OCI-LY1 (cell line): ENCODE measurements at regions not wholly inside any gene's neighbourhood (a gene's known extent, or its start where the extent isn't known, plus 50 kb on each side); places are given as distances from the start of the nearest gene placed in this dataset.

Experiments used
- H2AFZ ChIP-seq: fragments of 200-600 bp; sonication (generic), shearing (Covaris generic); 2 replicates; pipeline ENCODE4 v1.6.0; 2014; ENCODE audit warnings: antibody characterized with exemption, mild to moderate bottlenecking, low read length
- H3F3A ChIP-seq: fragments of 200-600 bp; sonication (generic), shearing (Covaris generic); 2 replicates; pipeline ENCODE4 v1.6.0; 2014; ENCODE audit warnings: mild to moderate bottlenecking, antibody characterized with exemption, low read length, moderate library complexity; ENCODE audit not compliant: insufficient read depth
- H3K27ac ChIP-seq: fragments of 200-600 bp; sonication (generic); 2 replicates; pipeline ENCODE4 v1.5.1; 2014; ENCODE audit warnings: low read length, mixed run types, mild to moderate bottlenecking, low read depth; ENCODE audit not compliant: poor library complexity, severe bottlenecking
- H3K27me3 ChIP-seq: fragments of 200-600 bp; sonication (generic); 2 replicates; pipeline ENCODE4 v1.6.0; 2014; ENCODE audit warnings: antibody characterized with exemption, mild to moderate bottlenecking, low read length, moderate library complexity; ENCODE audit not compliant: insufficient read depth
- H3K36me3 ChIP-seq: fragments of 200-600 bp; sonication (generic); 2 replicates; pipeline ENCODE4 v1.6.1; 2014; ENCODE audit warnings: mild to moderate bottlenecking, antibody characterized with exemption, low read length, moderate library complexity, mixed read lengths; ENCODE audit not compliant: insufficient read depth
- H3K4me1 ChIP-seq: fragments of 200-600 bp; sonication (generic); 2 replicates; pipeline ENCODE4 v1.5.1; 2014; ENCODE audit warnings: mild to moderate bottlenecking, low read length, moderate library complexity; ENCODE audit not compliant: insufficient read depth, severe bottlenecking
- H3K4me2 ChIP-seq: fragments of 200-600 bp; sonication (generic), shearing (Covaris generic); 2 replicates; pipeline ENCODE4 v1.6.1; 2014; ENCODE audit warnings: low read length
- H3K4me3 ChIP-seq: fragments of 200-600 bp; sonication (generic); 2 replicates; pipeline ENCODE4 v1.5.1; 2014; ENCODE audit warnings: low read length, low read depth, mild to moderate bottlenecking, mixed read lengths; ENCODE audit not compliant: poor library complexity, severe bottlenecking
- H3K79me2 ChIP-seq: fragments of 200-600 bp; shearing (Covaris generic); 2 replicates; pipeline ENCODE4 v1.6.1; 2016; ENCODE audit warnings: mixed run types, low read length, mixed read lengths; ENCODE audit not compliant: insufficient read depth
- H3K9ac ChIP-seq: fragments of 200-600 bp; sonication (generic), shearing (Covaris generic); 2 replicates; pipeline ENCODE4 v1.6.1; 2014; ENCODE audit warnings: mild to moderate bottlenecking, low read length, mixed read lengths
- H3K9me2 ChIP-seq: fragments of 200-600 bp; sonication (generic), shearing (Covaris generic); 2 replicates; pipeline ENCODE4 v1.6.1; 2014; ENCODE audit warnings: low read depth, mild to moderate bottlenecking, low read length, mixed read lengths
- H3K9me3 ChIP-seq: fragments of 200-600 bp; shearing (Covaris generic); 2 replicates; pipeline ENCODE4 v1.6.1; 2014; ENCODE audit warnings: low read length, mixed read lengths
- H4K20me1 ChIP-seq: fragments of 200-600 bp; sonication (generic), shearing (Covaris generic); 2 replicates; pipeline ENCODE4 v1.6.0; 2016; ENCODE audit warnings: mild to moderate bottlenecking, low read length; ENCODE audit not compliant: insufficient read depth
- EZH2 ChIP-seq: fragments of 200-600 bp; sonication (generic), shearing (Covaris generic); IDR thresholded peaks from 2 replicates; pipeline ENCODE4 v1.8.0; 2017; ENCODE audit warnings: borderline replicate concordance, mixed run types, mild to moderate bottlenecking, antibody characterized with exemption, low read length, moderate library complexity, mixed read lengths
- TF ChIP-seq, protein P1 (sequence below): fragments of 200-600 bp; sonication (generic), shearing (Covaris generic); IDR thresholded peaks from 2 replicates; pipeline ENCODE4 v1.5.1; 2017; ENCODE audit warnings: mild to moderate bottlenecking, antibody characterized with exemption, low read length, moderate library complexity, mixed read lengths

GRCh38 chr1:29519108-29519787, 282.9 kb downstream of the PTPRU start:
- no peaks in the 10 kb centered on the region for H3K4me1 ChIP-seq
- H3K9me3 ChIP-seq: no peaks in the 10 kb centered on the region
- H3K4me3 ChIP-seq: no peak overlapping the region
- no peaks in the 10 kb centered on the region for H3F3A ChIP-seq
- no peaks in the 10 kb centered on the region for H3K79me2 ChIP-seq
- no peaks in the 10 kb centered on the region for H3K27me3 ChIP-seq
- H3K4me2 ChIP-seq: no peak overlapping the region
- no peaks in the 10 kb centered on the region for H3K36me3 ChIP-seq
- no peaks in the 10 kb centered on the region for H4K20me1 ChIP-seq
- no peaks in the 10 kb centered on the region for H3K9me2 ChIP-seq
- no peak overlapping the region for H3K27ac ChIP-seq
- H2AFZ ChIP-seq: no peak overlapping the region
- TF ChIP-seq, protein P1, sequence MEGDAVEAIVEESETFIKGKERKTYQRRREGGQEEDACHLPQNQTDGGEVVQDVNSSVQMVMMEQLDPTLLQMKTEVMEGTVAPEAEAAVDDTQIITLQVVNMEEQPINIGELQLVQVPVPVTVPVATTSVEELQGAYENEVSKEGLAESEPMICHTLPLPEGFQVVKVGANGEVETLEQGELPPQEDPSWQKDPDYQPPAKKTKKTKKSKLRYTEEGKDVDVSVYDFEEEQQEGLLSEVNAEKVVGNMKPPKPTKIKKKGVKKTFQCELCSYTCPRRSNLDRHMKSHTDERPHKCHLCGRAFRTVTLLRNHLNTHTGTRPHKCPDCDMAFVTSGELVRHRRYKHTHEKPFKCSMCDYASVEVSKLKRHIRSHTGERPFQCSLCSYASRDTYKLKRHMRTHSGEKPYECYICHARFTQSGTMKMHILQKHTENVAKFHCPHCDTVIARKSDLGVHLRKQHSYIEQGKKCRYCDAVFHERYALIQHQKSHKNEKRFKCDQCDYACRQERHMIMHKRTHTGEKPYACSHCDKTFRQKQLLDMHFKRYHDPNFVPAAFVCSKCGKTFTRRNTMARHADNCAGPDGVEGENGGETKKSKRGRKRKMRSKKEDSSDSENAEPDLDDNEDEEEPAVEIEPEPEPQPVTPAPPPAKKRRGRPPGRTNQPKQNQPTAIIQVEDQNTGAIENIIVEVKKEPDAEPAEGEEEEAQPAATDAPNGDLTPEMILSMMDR: no peak
- no peak for TF ChIP-seq EZH2
- no peak overlapping the region for H3K9ac ChIP-seq

GRCh38 chr1:29518183-29518835, 282.0 kb downstream of the PTPRU start:
- Histone ChIP-seq H3K9ac (no peak overlapping the region), H3F3A (no peaks in the 10 kb centered on the region), H3K9me3 (no peaks in the 10 kb centered on the region), H4K20me1 (no peaks in the 10 kb centered on the region), H2AFZ (no peak overlapping the region), H3K27me3 (no peaks in the 10 kb centered on the region), H3K79me2 (no peaks in the 10 kb centered on the region), H3K27ac (no peak overlapping the region), H3K36me3 (no peaks in the 10 kb centered on the region), H3K4me1 (no peaks in the 10 kb centered on the region), H3K4me3 (no peak overlapping the region), H3K4me2 (no peak overlapping the region), H3K9me2 (no peaks in the 10 kb centered on the region)
- TF ChIP-seq, protein P1: no peak
- TF ChIP-seq EZH2: no peak

GRCh38 chr1:29517251-29518086, 281.1 kb downstream of the PTPRU start:
- Histone ChIP-seq H3K9me3 (no peaks in the 10 kb centered on the region), H2AFZ (no peak overlapping the region), H3K4me1 (no peaks in the 10 kb centered on the region), H3F3A (no peaks in the 10 kb centered on the region), H3K27ac (no peak overlapping the region), H3K36me3 (no peaks in the 10 kb centered on the region), H3K27me3 (no peaks in the 10 kb centered on the region), H4K20me1 (no peaks in the 10 kb centered on the region), H3K4me2 (no peak overlapping the region), H3K9me2 (no peaks in the 10 kb centered on the region), H3K4me3 (no peak overlapping the region), H3K9ac (no peak overlapping the region), H3K79me2 (no peaks in the 10 kb centered on the region)
- no peak for TF ChIP-seq EZH2
- TF ChIP-seq, protein P1: no peak
